ENCODE measurements at regions not wholly inside any gene's neighbourhood (a gene's known extent, or its start where the extent isn't known, plus 50 kb on each side); places are given as distances from the start of the nearest gene placed in this dataset.

- DNase-seq, result no peak
These were observed 645.4 kb downstream of the BCOR start for GRCh38 chrX:39452401-39452800.

GRCh38 chrX:39453889-39454621 is 643.7 kb downstream of the BCOR start:
- DNase-seq, result no peak

GRCh38 chrX:39456894-39457604 is 640.7 kb downstream of the BCOR start:
- DNase-seq, result no peak

GRCh38 chrX:39458779-39459178 is 639.0 kb downstream of the BCOR start:
- DNase-seq, result no peak

- no peak for DNase-seq
These were observed 638.6 kb downstream of the BCOR start for GRCh38 chrX:39459204-39459603.

- no peak for DNase-seq
These were observed 637.8 kb downstream of the BCOR start for GRCh38 chrX:39459952-39460351.

- no peak for DNase-seq
These were observed 637.3 kb downstream of the BCOR start for GRCh38 chrX:39460499-39460898.

- no peak for DNase-seq
These were observed 634.9 kb downstream of the BCOR start for GRCh38 chrX:39462835-39463234.

GRCh38 chrX:39464253-39464652 is 633.5 kb downstream of the BCOR start:
- DNase-seq, result no peak

- no peak for DNase-seq
These were observed 632.3 kb downstream of the BCOR start for GRCh38 chrX:39465467-39465866.

GRCh38 chrX:39465906-39466305 is 631.9 kb downstream of the BCOR start:
- DNase-seq, result no peak

GRCh38 chrX:39469126-39469525 is 628.6 kb downstream of the BCOR start:
- no peak for DNase-seq

- no peak for DNase-seq
These were observed 627.0 kb downstream of the BCOR start for GRCh38 chrX:39470588-39471407.

GRCh38 chrX:39472161-39472560 is 625.6 kb downstream of the BCOR start:
- DNase-seq, result no peak

GRCh38 chrX:39473812-39474211 is 623.9 kb downstream of the BCOR start:
- no peak for DNase-seq

GRCh38 chrX:39475372-39475771 is 622.4 kb downstream of the BCOR start:
- DNase-seq, result no peak

GRCh38 chrX:39476604-39477021 is 621.1 kb downstream of the BCOR start:
- no peak for DNase-seq

- no peak for DNase-seq
These were observed 620.6 kb downstream of the BCOR start for GRCh38 chrX:39477031-39477761.

GRCh38 chrX:39477762-39478120 is 620.0 kb downstream of the BCOR start:
- DNase-seq, result peak; percentile 62

- no peak for DNase-seq
These were observed 617.9 kb downstream of the BCOR start for GRCh38 chrX:39479856-39480255.

- no peak for DNase-seq
These were observed 616.8 kb downstream of the BCOR start for GRCh38 chrX:39480963-39481362.

GRCh38 chrX:39481621-39482020 is 616.1 kb downstream of the BCOR start:
- DNase-seq, result no peak

Measured in activated effector memory CD4-positive, alpha-beta T cell treated with anti-CD3 and anti-CD28 coated beads, Interleukin-2, amount 50 U/mL, for 16 hours (primary cell).